Head of caudate nucleus (tissue), 42 donors: ENCODE measurements at regions not wholly inside any gene's neighbourhood (a gene's known extent, or its start where the extent isn't known, plus 50 kb on each side); places are given as distances from the start of the nearest gene placed in this dataset.
"Not testable (repeated sequence)": the region's sequence is repeated elsewhere in the genome, so short reads cannot be mapped to it uniquely, and the experiment has no call there.

Experiments used
- DNase-seq, 42 donors: peaks; one replicate each; pipeline versions ENCODE4 v3.0.0 to v3.0.0-alpha.2; 2020 to 2021; ENCODE audit warnings: mixed read lengths in 7 of 42
- intact Hi-C: fragments of 100-400 bp; cut with DNase I; formaldehyde crosslinking; loops from one replicate; pipeline ENCODE4 v1.15.0; 2022

- DNase-seq, intact Hi-C loops: not testable (repeated sequence)
Observed at GRCh38 chr11:50238368-50238767, 205.7 kb downstream of the OR4C45 start.

GRCh38 chr11:50246183-50246582 is 213.5 kb downstream of the OR4C45 start:
- DNase-seq, result no peak
- intact Hi-C loops, result no loop called here

- intact Hi-C loops, result no loop called here
Observed at GRCh38 chr11:50246699-50247098, 214.0 kb downstream of the OR4C45 start.

GRCh38 chr11:50247309-50247874 is 214.7 kb downstream of the OR4C45 start:
- DNase-seq, result no peak
- intact Hi-C loops, result no loop called here

More at GRCh38 chr11:50246699-50247098, 214.0 kb downstream of the OR4C45 start:
- no peak for DNase-seq

- no peak for DNase-seq
- intact Hi-C loops, result no loop called here
Observed at GRCh38 chr11:50267851-50268250, 235.2 kb downstream of the OR4C45 start.

- no peak for DNase-seq
- intact Hi-C loops, result no loop called here
Observed at GRCh38 chr11:50275133-50275532, 242.5 kb downstream of the OR4C45 start.

- no peak for DNase-seq
- intact Hi-C loops, result no loop called here
Observed at GRCh38 chr11:50278756-50279155, 246.1 kb downstream of the OR4C45 start.

- DNase-seq, result no peak
- intact Hi-C loops, result no loop called here
Observed at GRCh38 chr11:50298182-50298988, 265.7 kb downstream of the OR4C45 start.

GRCh38 chr11:50330723-50331122 is 298.0 kb downstream of the OR4C45 start:
- DNase-seq, intact Hi-C loops: not testable (repeated sequence)

- intact Hi-C loops, result no loop called here
- DNase-seq, result no peak
Observed at GRCh38 chr11:50333861-50334260, 301.2 kb downstream of the OR4C45 start.

GRCh38 chr11:50337432-50337831 is 304.8 kb downstream of the OR4C45 start:
- DNase-seq, intact Hi-C loops: not testable (repeated sequence)

- intact Hi-C loops, DNase-seq: not testable (repeated sequence)
Observed at GRCh38 chr11:50348018-50348417, 315.3 kb downstream of the OR4C45 start.

- no peak for DNase-seq
- intact Hi-C loops, result no loop called here
Observed at GRCh38 chr11:50379484-50379883, 346.8 kb downstream of the OR4C45 start.

GRCh38 chr11:50394017-50394416 is 361.3 kb downstream of the OR4C45 start:
- intact Hi-C loops, result no loop called here
- DNase-seq, result no peak

- DNase-seq, result no peak
- intact Hi-C loops, result no loop called here
Observed at GRCh38 chr11:50412832-50413231, 380.2 kb downstream of the OR4C45 start.

GRCh38 chr11:50423208-50423607 is 390.5 kb downstream of the OR4C45 start:
- intact Hi-C loops, result no loop called here
- DNase-seq, result no peak
